ENCODE measurements at regions not wholly inside any gene's neighbourhood (a gene's known extent, or its start where the extent isn't known, plus 50 kb on each side); places are given as distances from the start of the nearest gene placed in this dataset.

- TF ChIP-seq CTCF (conservative IDR thresholded peaks at IDR 0.05; ENCODE audit: low read length) (no peak), EZH2phosphoT487 (IDR thresholded peaks at IDR 0.05; ENCODE audit: borderline replicate concordance, low read depth, low read length) (no peak)
Measured at GRCh38 chrX:67346225-67346624, 197.6 kb upstream of the AR start.

All from OCI-LY7 (cell line).